IMR-90 (cell line): ENCODE measurements at regions not wholly inside any gene's neighbourhood (a gene's known extent, or its start where the extent isn't known, plus 50 kb on each side); places are given as distances from the start of the nearest gene placed in this dataset.

Source experiments
- ATAC-seq: fragments of 200-7000 bp; cut with Tn5 transposase; 2 replicates; pipeline ENCODE4 v1.9.1; 2020; ENCODE audit warnings: low read depth, mild to moderate bottlenecking, moderate library complexity
- BruUV-seq: library from RNA; stranded (reverse); fragments of 400-500 nt; replicated peaks from 2 replicates; lab custom pipeline; 2021; lab: Mats Ljungman, UMichigan
- CTCF ChIA-PET: fragments of 300-600 bp; formaldehyde crosslinking; extraction: SDS; loops from one replicate; lab custom pipeline; 2021; ENCODE audit warnings: antibody characterized with exemption; lab: Yijun Ruan, JAX
- POLR2A ChIA-PET: fragments of 300-600 bp; sonication (Branson Sonifier 250); formaldehyde crosslinking; loops from one replicate; lab custom pipeline; 2022; ENCODE audit warnings: antibody characterized with exemption; ENCODE audit not compliant: unreplicated experiment; lab: Charles Lee
- DNase-seq: peaks from one replicate; pipeline ENCODE4 v3.0.0; 2013
- H2AFZ ChIP-seq: replicated peaks from 2 replicates; pipeline ENCODE3; 2013; ENCODE audit warnings: low read length, mild to moderate bottlenecking; ENCODE audit not compliant: poor library complexity
- H2AK5ac ChIP-seq: 2 replicates; pipeline ENCODE4 v1.6.1; 2013; ENCODE audit warnings: low read depth, low read length, inconsistent platforms
- H2AK9ac ChIP-seq: replicated peaks from 2 replicates; pipeline ENCODE3; 2013; ENCODE audit warnings: mild to moderate bottlenecking, low read depth, low read length, moderate library complexity; ENCODE audit not compliant: poor library complexity
- H2BK120ac ChIP-seq: 2 replicates; pipeline ENCODE4 v1.6.1; 2013; ENCODE audit warnings: low read depth, low read length, inconsistent platforms
- H2BK15ac ChIP-seq: 3 replicates; pipeline ENCODE4 v1.6.1; 2013; ENCODE audit warnings: low read depth, low read length, inconsistent platforms
- H2BK20ac ChIP-seq: 2 replicates; pipeline ENCODE4 v1.6.1; 2013; ENCODE audit warnings: low read depth, mild to moderate bottlenecking, inconsistent platforms, low read length, moderate library complexity
- H2BK5ac ChIP-seq: 2 replicates; pipeline ENCODE4 v1.6.1; 2013; ENCODE audit warnings: mild to moderate bottlenecking, low read depth, low read length, inconsistent platforms; ENCODE audit not compliant: poor library complexity, severe bottlenecking
- H3K14ac ChIP-seq: replicated peaks from 2 replicates; pipeline ENCODE4 v1.6.1; 2013; ENCODE audit warnings: low read depth, low read length, inconsistent platforms
- H3K18ac ChIP-seq: 2 replicates; pipeline ENCODE4 v1.6.1; 2013; ENCODE audit warnings: low read depth, low read length, control low read depth
- H3K23ac ChIP-seq: 2 replicates; pipeline ENCODE4 v1.6.1; 2013; ENCODE audit warnings: low read depth, low read length, inconsistent platforms
- H3K27ac ChIP-seq: 2 replicates; pipeline ENCODE4 v1.5.1; 2013; ENCODE audit warnings: mild to moderate bottlenecking, control low read depth, low read length; ENCODE audit not compliant: insufficient read depth
- H3K27me3 ChIP-seq: 2 replicates; pipeline ENCODE4 v1.6.1; 2013; ENCODE audit warnings: low read length; ENCODE audit not compliant: control insufficient read depth, insufficient read depth
- H3K36me3 ChIP-seq: 2 replicates; pipeline ENCODE4 v1.6.1; 2013; ENCODE audit warnings: low read length, mixed read lengths; ENCODE audit not compliant: control insufficient read depth, insufficient read depth
- H3K4ac ChIP-seq: 2 replicates; pipeline ENCODE4 v1.6.1; 2013; ENCODE audit warnings: low read depth, low read length, inconsistent platforms
- H3K4me1 ChIP-seq: 2 replicates; pipeline ENCODE4 v1.6.1; 2013; ENCODE audit warnings: low read length, mixed read lengths; ENCODE audit not compliant: control insufficient read depth, insufficient read depth
- H3K4me2 ChIP-seq: 2 replicates; pipeline ENCODE4 v1.6.1; 2013; ENCODE audit warnings: low read depth, mild to moderate bottlenecking, control low read depth, low read length, moderate library complexity
- H3K4me3 ChIP-seq: 2 replicates; pipeline ENCODE4 v1.5.1; 2013; ENCODE audit warnings: low read depth, mild to moderate bottlenecking, control low read depth, low read length, moderate library complexity; ENCODE audit not compliant: insufficient read depth
- H3K56ac ChIP-seq: 2 replicates; pipeline ENCODE4 v1.6.1; 2013; ENCODE audit warnings: low read length, inconsistent platforms; ENCODE audit not compliant: insufficient read depth; ENCODE audit errors: extremely low read depth
- H3K79me1 ChIP-seq, 2 experiments: 2 replicates each; pipeline ENCODE4 v1.6.1; 2013; ENCODE audit warnings: low read length in 2 of 2, inconsistent platforms in 1 of 2, low read depth in 1 of 2
- H3K9ac ChIP-seq: 2 replicates; pipeline ENCODE4 v1.6.1; 2013; ENCODE audit warnings: low read depth, low read length, control low read depth
- H3K9me1 ChIP-seq: 2 replicates; pipeline ENCODE4 v1.6.1; 2013; ENCODE audit warnings: low read length, inconsistent platforms; ENCODE audit not compliant: insufficient read depth
- H3K9me3 ChIP-seq: 2 replicates; pipeline ENCODE4 v1.6.1; 2013; ENCODE audit warnings: low read length; ENCODE audit not compliant: control insufficient read depth, insufficient read depth
- H4K20me1 ChIP-seq: 2 replicates; pipeline ENCODE4 v1.6.1; 2013; ENCODE audit warnings: low read length, inconsistent platforms; ENCODE audit not compliant: insufficient read depth
- H4K5ac ChIP-seq: 2 replicates; pipeline ENCODE4 v1.6.1; 2013; ENCODE audit warnings: mild to moderate bottlenecking, low read depth, low read length, control low read depth
- H4K8ac ChIP-seq, 2 experiments: 2 replicates each; pipeline ENCODE4 v1.6.1; 2013; ENCODE audit warnings: low read depth in 2 of 2, low read length in 2 of 2, control low read depth in 1 of 2, inconsistent platforms in 1 of 2
- H4K91ac ChIP-seq: 2 replicates; pipeline ENCODE4 v1.6.1; 2013; ENCODE audit warnings: low read depth, low read length, inconsistent platforms; ENCODE audit not compliant: insufficient read depth
- BHLHE40 ChIP-seq: fragments of 150-350 bp; IDR thresholded peaks from 2 replicates; pipeline ENCODE4 v1.6.1; 2016; ENCODE audit warnings: mild to moderate bottlenecking, low read depth, low read length
- CEBPB ChIP-seq: IDR thresholded peaks from 2 replicates; pipeline ENCODE4 v1.6.1; 2012; ENCODE audit warnings: low read depth, low read length, improper control_type of control experiment
- CHD1 ChIP-seq: IDR thresholded peaks from 2 replicates; pipeline ENCODE4 v1.6.1; 2012; ENCODE audit warnings: low read depth, low read length, improper control_type of control experiment
- ELK1 ChIP-seq: fragments of 150-350 bp; IDR thresholded peaks from 2 replicates; pipeline ENCODE4 v1.6.1; 2016; ENCODE audit warnings: low read depth, mild to moderate bottlenecking, low read length, moderate library complexity, borderline replicate concordance
- FOS ChIP-seq: fragments of 150-350 bp; IDR thresholded peaks from 2 replicates; pipeline ENCODE4 v1.6.1; 2016; ENCODE audit warnings: low read depth, low read length
- MAFK ChIP-seq: IDR thresholded peaks from 2 replicates; pipeline ENCODE4 v1.6.1; 2012; ENCODE audit warnings: low read depth, low read length, improper control_type of control experiment
- MAZ ChIP-seq: IDR thresholded peaks from 2 replicates; pipeline ENCODE4 v1.6.1; 2012; ENCODE audit warnings: low read depth, mild to moderate bottlenecking, low read length, improper control_type of control experiment, moderate library complexity, borderline replicate concordance
- MXI1 ChIP-seq: IDR thresholded peaks from 2 replicates; pipeline ENCODE4 v1.6.1; 2012; ENCODE audit warnings: low read depth, mild to moderate bottlenecking, low read length, moderate library complexity, borderline replicate concordance
- NFE2L2 ChIP-seq: fragments of 150-350 bp; IDR thresholded peaks from 2 replicates; pipeline ENCODE4 v1.6.1; 2016; ENCODE audit warnings: low read depth, mild to moderate bottlenecking, low read length
- POLR2A ChIP-seq: IDR thresholded peaks from 2 replicates; pipeline ENCODE4 v1.6.1; 2012; ENCODE audit warnings: mild to moderate bottlenecking, low read depth, low read length
- RAD21 ChIP-seq: IDR thresholded peaks from 2 replicates; pipeline ENCODE4 v1.6.1; 2012; ENCODE audit warnings: low read length, improper control_type of control experiment
- RCOR1 ChIP-seq: IDR thresholded peaks from 2 replicates; pipeline ENCODE4 v1.6.1; 2012; ENCODE audit warnings: mild to moderate bottlenecking, low read length, improper control_type of control experiment; ENCODE audit not compliant: insufficient replicate concordance
- RFX5 ChIP-seq: IDR thresholded peaks from 2 replicates; pipeline ENCODE4 v1.8.0; 2012; ENCODE audit warnings: low read depth, mild to moderate bottlenecking, low read length, moderate library complexity
- SMC3 ChIP-seq: fragments of 150-350 bp; IDR thresholded peaks from 2 replicates; pipeline ENCODE4 v1.6.1; 2016; ENCODE audit warnings: low read depth, mild to moderate bottlenecking, antibody characterized with exemption, low read length, moderate library complexity
- USF2 ChIP-seq: fragments of 150-350 bp; IDR thresholded peaks from 2 replicates; pipeline ENCODE4 v1.6.1; 2017; ENCODE audit warnings: mild to moderate bottlenecking, antibody characterized with exemption, low read length, low read depth
- WGBS, 2 experiments: methylation state at CpG; one replicate each; pipeline versions ENCODE4 v1.1.5 to v1.1.7; 2013; ENCODE audit warnings: missing lambda C conversion rate in 2 of 2; ENCODE audit not compliant: insufficient read length in 1 of 2; ENCODE audit errors: extremely low coverage in 2 of 2; 5-methylcytosine and 5-hydroxymethylcytosine counted together
- dilution Hi-C: fragments of 300-500 bp; cut with HindIII; formaldehyde crosslinking; loops from one replicate; pipeline ENCODE4 v1.14.3; 2018; ENCODE audit warnings: low sequenced_read_pairs; ENCODE audit not compliant: unreplicated experiment
- in situ Hi-C: fragments of 300-500 bp; cut with MboI; formaldehyde crosslinking; loops from 3 replicates; pipeline ENCODE4 v1.14.3; 2019; ENCODE audit warnings: low sequenced_read_pairs, inconsistent platforms, mixed read lengths
- intact Hi-C: fragments of 100-400 bp; cut with micrococcal nuclease; formaldehyde crosslinking; loops from 2 replicates; pipeline ENCODE4 v1.10.0; 2022
- TF ChIP-seq, protein P1 (sequence below): conservative IDR thresholded peaks from 2 replicates; pipeline ENCODE4 v1.5.1; 2012; ENCODE audit warnings: mild to moderate bottlenecking, low read depth, low read length, improper control_type of control experiment

- WGBS, 2 experiments = no CpG with 5 or more reads among the region's 2 CpGs
- ChIA-PET CTCF (no interaction called here), POLR2A (no interaction called here)
- Histone ChIP-seq H3K27me3 (no peaks in the 10 kb centered on the region), H3K56ac (no peak overlapping the region), H2BK20ac (peak overlapping the region; percentile 59), H4K20me1 (no peaks in the 10 kb centered on the region), H3K23ac (0 out of 2 replicates have a peak overlapping the region, but pooled peaks have one; percentile 56), H3K9me1 (no peaks in the 10 kb centered on the region), H4K91ac (peak overlapping the region; percentile 43), H2BK120ac (no peak overlapping the region; the same call in 1 of the 2 replicates), H2BK5ac (no peak overlapping the region), H4K5ac (peak overlapping the region; percentile 33; the same call in 1 of the 2 replicates), H3K4me2 (no peak overlapping the region), H3K4me1 (no peaks in the 10 kb centered on the region), H3K9me3 (no peaks in the 10 kb centered on the region), H3K36me3 (no peaks in the 10 kb centered on the region), H3K27ac (no peak overlapping the region), H3K14ac (0 out of 2 replicates have a peak overlapping the region, but pooled peaks have one; percentile 76), H2AK9ac (no peak overlapping the region), H3K79me1 (no peaks in the 10 kb centered on the region), H3K4me3 (no peak overlapping the region), H3K9ac (no peak overlapping the region), H2AFZ (no peak overlapping the region), H4K8ac (peak overlapping the region in 1 of 2 experiments; percentile 54; a peak in 1 of 4 replicates), H2AK5ac (no peak overlapping the region), H3K4ac (no peak overlapping the region), H2BK15ac (no peak overlapping the region), H3K18ac (no peak overlapping the region)
- dilution Hi-C loops = no loop called here
- BruUV-seq = no TSS peak
- in situ Hi-C loops = no loop called here
- DNase-seq (no peak), ATAC-seq (no peak)
- intact Hi-C loops = no loop called here
- no peak for TF ChIP-seq MXI1
- TF ChIP-seq RAD21 = no peak
- TF ChIP-seq CHD1 = no peak
- no peak for TF ChIP-seq NFE2L2
- TF ChIP-seq, protein P1, sequence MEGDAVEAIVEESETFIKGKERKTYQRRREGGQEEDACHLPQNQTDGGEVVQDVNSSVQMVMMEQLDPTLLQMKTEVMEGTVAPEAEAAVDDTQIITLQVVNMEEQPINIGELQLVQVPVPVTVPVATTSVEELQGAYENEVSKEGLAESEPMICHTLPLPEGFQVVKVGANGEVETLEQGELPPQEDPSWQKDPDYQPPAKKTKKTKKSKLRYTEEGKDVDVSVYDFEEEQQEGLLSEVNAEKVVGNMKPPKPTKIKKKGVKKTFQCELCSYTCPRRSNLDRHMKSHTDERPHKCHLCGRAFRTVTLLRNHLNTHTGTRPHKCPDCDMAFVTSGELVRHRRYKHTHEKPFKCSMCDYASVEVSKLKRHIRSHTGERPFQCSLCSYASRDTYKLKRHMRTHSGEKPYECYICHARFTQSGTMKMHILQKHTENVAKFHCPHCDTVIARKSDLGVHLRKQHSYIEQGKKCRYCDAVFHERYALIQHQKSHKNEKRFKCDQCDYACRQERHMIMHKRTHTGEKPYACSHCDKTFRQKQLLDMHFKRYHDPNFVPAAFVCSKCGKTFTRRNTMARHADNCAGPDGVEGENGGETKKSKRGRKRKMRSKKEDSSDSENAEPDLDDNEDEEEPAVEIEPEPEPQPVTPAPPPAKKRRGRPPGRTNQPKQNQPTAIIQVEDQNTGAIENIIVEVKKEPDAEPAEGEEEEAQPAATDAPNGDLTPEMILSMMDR = no peak
- no peak for TF ChIP-seq POLR2A
- TF ChIP-seq BHLHE40 = no peak
- no peak for TF ChIP-seq ELK1
- TF ChIP-seq MAZ = no peak
- TF ChIP-seq USF2 = no peak
- TF ChIP-seq FOS = no peak
- no peak for TF ChIP-seq SMC3
- no peak for TF ChIP-seq RCOR1
- no peak for TF ChIP-seq MAFK
- no peak for TF ChIP-seq RFX5
- no peak for TF ChIP-seq CEBPB
Measured at GRCh38 chr12:91357381-91357780, 174.8 kb upstream of the DCN start.
